ENCODE measurements at regions not wholly inside any gene's neighbourhood (a gene's known extent, or its start where the extent isn't known, plus 50 kb on each side); places are given as distances from the start of the nearest gene placed in this dataset.

- H3K36me3 ChIP-seq (ENCODE audit: control insufficient read depth, insufficient read depth, low read length), result no peaks in the 10 kb centered on the region
- TF ChIP-seq CTCF (IDR thresholded peaks at IDR 0.05; ENCODE audit: insufficient read depth, low read length, poor library complexity, severe bottlenecking), result no peak
- no peaks in the 10 kb centered on the region for H3K27me3 ChIP-seq (ENCODE audit: control insufficient read depth, insufficient read depth, low read length)
- no peak overlapping the region for H3K4me3 ChIP-seq (ENCODE audit: low read depth, low read length)
- DNase-seq (ENCODE audit: low read depth), result no peak
These were observed 400.6 kb downstream of the IRS1 start for GRCh38 chr2:226399006-226399405.

GRCh38 chr2:226398580-226398979 is 401.0 kb downstream of the IRS1 start:
- DNase-seq (ENCODE audit: low read depth), result no peak
- H3K27me3 ChIP-seq (ENCODE audit: control insufficient read depth, insufficient read depth, low read length), result no peaks in the 10 kb centered on the region
- H3K4me3 ChIP-seq (ENCODE audit: low read depth, low read length), result no peak overlapping the region
- TF ChIP-seq CTCF (IDR thresholded peaks at IDR 0.05; ENCODE audit: insufficient read depth, low read length, poor library complexity, severe bottlenecking), result no peak
- no peaks in the 10 kb centered on the region for H3K36me3 ChIP-seq (ENCODE audit: control insufficient read depth, insufficient read depth, low read length)

DNA sequence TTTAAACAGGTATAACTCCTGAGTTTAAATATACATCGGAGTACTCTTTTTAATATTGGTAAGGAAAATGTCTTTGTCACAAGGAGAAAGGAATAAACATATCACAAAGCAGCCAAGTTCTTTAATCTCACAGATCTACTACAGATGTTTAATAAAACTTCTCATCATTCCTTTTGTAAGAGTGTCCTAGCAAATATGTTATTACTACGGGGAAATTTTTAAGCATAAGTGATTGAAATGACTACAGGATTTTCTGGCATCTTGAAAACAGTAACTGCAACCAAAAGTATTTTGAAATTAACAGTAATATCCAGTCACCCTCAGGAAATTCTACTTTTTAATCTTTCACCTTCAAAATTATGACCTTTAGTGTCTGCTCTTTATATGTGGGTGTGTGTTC is 403.1 kb downstream of the IRS1 start:
- no peak for TF ChIP-seq CTCF (IDR thresholded peaks at IDR 0.05; ENCODE audit: insufficient read depth, low read length, poor library complexity, severe bottlenecking)
- DNase-seq (ENCODE audit: low read depth), result no peak
- H3K27me3 ChIP-seq (ENCODE audit: control insufficient read depth, insufficient read depth, low read length), result no peaks in the 10 kb centered on the region
- no peak overlapping the region for H3K4me3 ChIP-seq (ENCODE audit: low read depth, low read length)
- no peaks in the 10 kb centered on the region for H3K36me3 ChIP-seq (ENCODE audit: control insufficient read depth, insufficient read depth, low read length)

DNA sequence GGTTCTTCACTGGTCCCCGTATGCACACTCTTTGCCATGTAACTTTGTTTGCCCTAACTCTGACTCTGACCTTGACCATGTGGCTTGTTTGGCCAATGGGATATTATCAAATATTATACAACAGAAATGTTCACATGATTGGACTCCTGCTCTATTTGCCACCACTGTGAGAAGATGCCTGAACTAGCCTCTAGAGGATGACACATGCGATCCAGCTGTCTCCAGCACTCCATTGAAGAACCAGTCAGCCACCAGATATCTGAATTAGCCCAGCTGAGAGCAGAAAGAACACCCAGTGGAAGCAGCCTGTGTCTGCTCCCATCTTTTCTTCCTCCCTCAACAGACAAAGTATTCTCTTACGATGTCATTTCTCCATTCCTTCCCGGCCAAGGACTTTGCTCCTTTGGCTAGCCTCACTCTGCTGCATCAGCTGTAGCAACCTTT is 412.1 kb downstream of the IRS1 start:
- no peaks in the 10 kb centered on the region for H3K36me3 ChIP-seq (ENCODE audit: control insufficient read depth, insufficient read depth, low read length)
- no peak for TF ChIP-seq CTCF (IDR thresholded peaks at IDR 0.05; ENCODE audit: insufficient read depth, low read length, poor library complexity, severe bottlenecking)
- H3K27me3 ChIP-seq (ENCODE audit: control insufficient read depth, insufficient read depth, low read length), result no peaks in the 10 kb centered on the region
- H3K4me3 ChIP-seq (ENCODE audit: low read depth, low read length), result no peak overlapping the region
- DNase-seq (ENCODE audit: low read depth), result no peak

- no peak for TF ChIP-seq CTCF (IDR thresholded peaks at IDR 0.05; ENCODE audit: insufficient read depth, low read length, poor library complexity, severe bottlenecking)
- H3K4me3 ChIP-seq (ENCODE audit: low read depth, low read length), result no peak overlapping the region
- H3K27me3 ChIP-seq (ENCODE audit: control insufficient read depth, insufficient read depth, low read length), result no peaks in the 10 kb centered on the region
- no peak for DNase-seq (ENCODE audit: low read depth)
- no peaks in the 10 kb centered on the region for H3K36me3 ChIP-seq (ENCODE audit: control insufficient read depth, insufficient read depth, low read length)
These were observed 416.2 kb downstream of the IRS1 start for GRCh38 chr2:226383461-226383860.

DNA sequence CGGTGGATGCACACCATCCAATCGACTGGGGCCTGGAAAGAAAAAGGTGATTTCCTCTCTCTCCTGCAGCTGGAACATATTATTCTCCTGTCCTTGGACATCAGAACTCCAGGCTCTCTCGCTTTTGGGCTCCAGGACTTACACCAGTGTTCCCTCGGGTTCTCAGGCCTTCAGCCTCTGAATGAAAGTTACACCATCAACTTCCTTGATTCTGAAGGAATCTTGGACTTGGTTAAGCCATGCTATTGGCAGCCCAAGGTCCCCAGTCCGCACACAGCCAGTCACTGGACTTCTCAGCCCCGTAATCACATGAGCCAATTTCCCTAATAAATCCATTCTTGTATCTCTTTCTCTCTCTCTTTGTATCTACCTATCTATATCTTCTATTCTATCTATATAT is 418.9 kb downstream of the IRS1 start:
- no peaks in the 10 kb centered on the region for H3K36me3 ChIP-seq (ENCODE audit: control insufficient read depth, insufficient read depth, low read length)
- H3K4me3 ChIP-seq (ENCODE audit: low read depth, low read length), result no peak overlapping the region
- H3K27me3 ChIP-seq (ENCODE audit: control insufficient read depth, insufficient read depth, low read length), result no peaks in the 10 kb centered on the region
- DNase-seq (ENCODE audit: low read depth), result no peak
- no peak for TF ChIP-seq CTCF (IDR thresholded peaks at IDR 0.05; ENCODE audit: insufficient read depth, low read length, poor library complexity, severe bottlenecking)

All from kidney epithelial cell (primary cell).